ENCODE measurements at regions not wholly inside any gene's neighbourhood (a gene's known extent, or its start where the extent isn't known, plus 50 kb on each side); places are given as distances from the start of the nearest gene placed in this dataset.

GRCh38 chr20:47872341-47872740 lies 87.1 kb upstream of the SULF2 start:
- Histone ChIP-seq H3K27me3 (replicated peaks) (no peaks in the 10 kb centered on the region), H3K4me3 (ENCODE audit: low read depth, low read length) (no peak overlapping the region), H3K36me3 (replicated peaks) (no peaks in the 10 kb centered on the region), H3K27ac (no peak overlapping the region)
- in situ Hi-C loops (cut with HindIII; ENCODE audit: low pct_ligation_motif_present, low sequenced_read_pairs): no loop called here
- TF ChIP-seq, protein P1, sequence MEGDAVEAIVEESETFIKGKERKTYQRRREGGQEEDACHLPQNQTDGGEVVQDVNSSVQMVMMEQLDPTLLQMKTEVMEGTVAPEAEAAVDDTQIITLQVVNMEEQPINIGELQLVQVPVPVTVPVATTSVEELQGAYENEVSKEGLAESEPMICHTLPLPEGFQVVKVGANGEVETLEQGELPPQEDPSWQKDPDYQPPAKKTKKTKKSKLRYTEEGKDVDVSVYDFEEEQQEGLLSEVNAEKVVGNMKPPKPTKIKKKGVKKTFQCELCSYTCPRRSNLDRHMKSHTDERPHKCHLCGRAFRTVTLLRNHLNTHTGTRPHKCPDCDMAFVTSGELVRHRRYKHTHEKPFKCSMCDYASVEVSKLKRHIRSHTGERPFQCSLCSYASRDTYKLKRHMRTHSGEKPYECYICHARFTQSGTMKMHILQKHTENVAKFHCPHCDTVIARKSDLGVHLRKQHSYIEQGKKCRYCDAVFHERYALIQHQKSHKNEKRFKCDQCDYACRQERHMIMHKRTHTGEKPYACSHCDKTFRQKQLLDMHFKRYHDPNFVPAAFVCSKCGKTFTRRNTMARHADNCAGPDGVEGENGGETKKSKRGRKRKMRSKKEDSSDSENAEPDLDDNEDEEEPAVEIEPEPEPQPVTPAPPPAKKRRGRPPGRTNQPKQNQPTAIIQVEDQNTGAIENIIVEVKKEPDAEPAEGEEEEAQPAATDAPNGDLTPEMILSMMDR (IDR thresholded peaks at IDR 0.05; ENCODE audit: low read depth, low read length, missing control alignments): no peak
- no peak for DNase-seq

DNA sequence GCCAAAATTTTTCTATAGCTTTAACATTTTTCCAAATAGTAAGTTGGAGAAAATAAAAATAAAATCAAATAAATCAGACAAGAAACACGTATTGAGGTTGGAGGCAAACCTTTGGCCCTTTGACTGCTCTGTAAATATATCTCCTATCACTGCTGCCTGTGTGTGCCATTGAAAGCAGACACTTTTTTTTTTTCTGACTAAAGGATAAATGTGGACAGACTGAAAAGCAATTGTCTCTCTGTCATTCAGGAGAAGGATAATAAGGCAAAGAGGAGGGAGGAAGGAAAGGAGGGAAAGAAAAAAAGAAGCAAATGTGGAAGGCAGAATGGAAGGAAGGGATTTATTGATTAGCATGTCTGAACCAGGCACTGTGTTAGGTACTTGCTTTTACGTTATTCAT lies 85.2 kb upstream of the SULF2 start:
- H3K27ac ChIP-seq: no peak overlapping the region
- in situ Hi-C loops (cut with HindIII; ENCODE audit: low pct_ligation_motif_present, low sequenced_read_pairs): no loop called here
- H3K27me3 ChIP-seq (replicated peaks): no peaks in the 10 kb centered on the region
- no peaks in the 10 kb centered on the region for H3K36me3 ChIP-seq (replicated peaks)
- TF ChIP-seq, protein P1 (IDR thresholded peaks at IDR 0.05; ENCODE audit: low read depth, low read length, missing control alignments): no peak
- DNase-seq: no peak
- no peak overlapping the region for H3K4me3 ChIP-seq (ENCODE audit: low read depth, low read length)

DNA sequence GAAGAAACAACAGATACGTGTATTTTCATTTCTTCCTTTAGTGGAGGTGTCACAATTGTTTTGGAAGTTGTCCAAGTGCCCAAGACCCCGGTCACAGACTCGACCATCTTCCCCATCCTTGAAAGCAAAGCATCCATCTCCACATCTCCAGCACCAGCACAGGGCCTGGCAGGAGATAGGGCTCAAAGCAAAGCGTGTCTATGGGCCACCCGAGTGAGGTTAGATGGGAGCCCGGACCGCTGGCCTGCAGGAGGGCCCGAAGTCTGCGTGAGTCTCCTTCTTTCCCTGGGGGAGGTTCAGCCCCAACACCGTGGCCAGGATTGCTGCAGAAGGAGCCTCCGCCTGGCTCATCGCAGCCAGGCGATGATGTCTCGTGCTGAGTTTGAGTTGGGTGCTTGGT lies 83.5 kb upstream of the SULF2 start:
- DNase-seq: no peak
- H3K36me3 ChIP-seq (replicated peaks): no peaks in the 10 kb centered on the region
- no peak overlapping the region for H3K27ac ChIP-seq
- in situ Hi-C loops (cut with HindIII; ENCODE audit: low pct_ligation_motif_present, low sequenced_read_pairs): no loop called here
- TF ChIP-seq, protein P1 (IDR thresholded peaks at IDR 0.05; ENCODE audit: low read depth, low read length, missing control alignments): no peak
- H3K27me3 ChIP-seq (replicated peaks): peaks cover 2% of the 10 kb centered on the region
- no peak overlapping the region for H3K4me3 ChIP-seq (ENCODE audit: low read depth, low read length)

GRCh38 chr20:47868236-47868635 lies 83.0 kb upstream of the SULF2 start:
- H3K4me3 ChIP-seq (ENCODE audit: low read depth, low read length): no peak overlapping the region
- in situ Hi-C loops (cut with HindIII; ENCODE audit: low pct_ligation_motif_present, low sequenced_read_pairs): no loop called here
- no peak overlapping the region for H3K27ac ChIP-seq
- H3K36me3 ChIP-seq (replicated peaks): no peaks in the 10 kb centered on the region
- TF ChIP-seq, protein P1 (IDR thresholded peaks at IDR 0.05; ENCODE audit: low read depth, low read length, missing control alignments): no peak
- peaks cover 2% of the 10 kb centered on the region for H3K27me3 ChIP-seq (replicated peaks)
- no peak for DNase-seq

DNA sequence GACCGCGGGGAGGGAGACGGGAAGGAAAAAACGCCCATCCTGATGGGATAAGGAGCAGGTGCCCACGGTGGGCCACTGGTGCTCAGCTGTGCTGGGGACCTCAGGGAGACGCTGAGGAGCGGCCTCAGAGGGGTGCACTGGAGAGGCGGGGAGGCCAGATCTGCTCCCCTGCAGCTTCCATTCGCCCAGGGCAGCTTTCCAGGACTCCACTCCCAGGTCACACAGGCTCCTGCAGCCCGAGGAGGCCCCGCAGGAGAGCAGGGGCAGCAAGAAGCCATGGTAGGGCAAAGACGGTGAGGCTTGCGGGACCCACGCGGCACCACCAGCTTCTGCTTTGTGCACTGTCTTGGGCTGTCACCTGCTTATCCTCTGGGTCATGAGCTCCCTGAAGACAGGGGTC lies 82.5 kb upstream of the SULF2 start:
- H3K36me3 ChIP-seq (replicated peaks): no peaks in the 10 kb centered on the region
- H3K27me3 ChIP-seq (replicated peaks): peaks cover 2% of the 10 kb centered on the region
- H3K4me3 ChIP-seq (ENCODE audit: low read depth, low read length): no peak overlapping the region
- TF ChIP-seq, protein P1 (IDR thresholded peaks at IDR 0.05; ENCODE audit: low read depth, low read length, missing control alignments): no peak
- in situ Hi-C loops (cut with HindIII; ENCODE audit: low pct_ligation_motif_present, low sequenced_read_pairs): no loop called here
- DNase-seq: no peak
- H3K27ac ChIP-seq: no peak overlapping the region

- TF ChIP-seq, protein P1 (IDR thresholded peaks at IDR 0.05; ENCODE audit: low read depth, low read length, missing control alignments): no peak
- Histone ChIP-seq H3K36me3 (replicated peaks) (no peaks in the 10 kb centered on the region), H3K27ac (no peak overlapping the region), H3K4me3 (ENCODE audit: low read depth, low read length) (no peak overlapping the region), H3K27me3 (replicated peaks) (peaks cover 2% of the 10 kb centered on the region)
- in situ Hi-C loops (cut with HindIII; ENCODE audit: low pct_ligation_motif_present, low sequenced_read_pairs): no loop called here
- DNase-seq: no peak
Measured at GRCh38 chr20:47866480-47866879, 81.2 kb upstream of the SULF2 start.

Data from brain microvascular endothelial cell (primary cell).